Transverse colon (tissue), 4 donors: ENCODE measurements at regions not wholly inside any gene's neighbourhood (a gene's known extent, or its start where the extent isn't known, plus 50 kb on each side); places are given as distances from the start of the nearest gene placed in this dataset.

Source experiments
- DNase-seq: peaks from one replicate; pipeline ENCODE4 v3.0.0-alpha.2; 2019
- H3K27ac ChIP-seq, 4 donors: fragments of 200-600 bp; sonication (generic); 2 replicates each; pipeline ENCODE4 v1.5.1; 2016 to 2018; ENCODE audit warnings: inconsistent platforms in 4 of 4
- H3K27me3 ChIP-seq: fragments of 200-600 bp; sonication (generic); 2 replicates; pipeline ENCODE4 v1.5.1; 2017; ENCODE audit warnings: inconsistent platforms
- H3K36me3 ChIP-seq, 4 donors: fragments of 200-600 bp; sonication (generic); 2 replicates each; pipeline ENCODE4 v1.5.1; 2017 to 2019; ENCODE audit warnings: inconsistent platforms in 4 of 4
- H3K4me1 ChIP-seq, 4 donors: fragments of 200-600 bp; sonication (generic); 2 replicates each; pipeline ENCODE4 v1.5.1; 2017 to 2020; ENCODE audit warnings: inconsistent platforms in 4 of 4
- H3K4me3 ChIP-seq, 4 donors: fragments of 200-600 bp; sonication (generic); 1 replicate in 1 of 4; 2 replicates in 3 of 4; pipeline versions ENCODE4 v1.5.1 to v1.6.1; 2017 to 2019; ENCODE audit warnings: inconsistent platforms in 4 of 4
- H3K9me3 ChIP-seq, 2 donors: fragments of 200-600 bp; sonication (generic); 2 replicates each; pipeline ENCODE4 v1.5.1; 2017 to 2019; ENCODE audit warnings: inconsistent platforms in 2 of 2
- CTCF ChIP-seq, 5 experiments: fragments of 200-600 bp in 3 of 5; fragments of 450-650 bp in 2 of 5; sonication (generic) in 3 of 5; IDR thresholded peaks; 1 replicate in 2 of 5; 2 replicates in 3 of 5; pipeline ENCODE4 v1.5.1; 2016 to 2017; ENCODE audit warnings: antibody characterized with exemption in 5 of 5, inconsistent platforms in 3 of 5, mild to moderate bottlenecking in 2 of 5, moderate library complexity in 1 of 5
- EP300 ChIP-seq: sonication (generic); formaldehyde crosslinking; IDR thresholded peaks from one replicate; pipeline ENCODE4 v1.6.1; 2017; ENCODE audit warnings: antibody characterized with exemption, low read depth
- POLR2A ChIP-seq: fragments of 450-650 bp; IDR thresholded peaks from one replicate; pipeline ENCODE4 v1.6.1; 2016; ENCODE audit warnings: antibody characterized with exemption, mild to moderate bottlenecking, moderate library complexity
- POLR2AphosphoS5 ChIP-seq, 3 donors: sonication (generic); formaldehyde crosslinking; IDR thresholded peaks; one replicate each; pipeline ENCODE4 v1.6.1; 2016; ENCODE audit warnings: antibody characterized with exemption in 3 of 3
- WGBS, 2 donors: methylation state at CpG; one replicate each; pipeline ENCODE4 v1.1.5; 2018; ENCODE audit warnings: low coverage in 1 of 2; 5-methylcytosine and 5-hydroxymethylcytosine counted together
- in situ Hi-C, 4 donors: fragments of 200-750 bp; cut with MboI; loops; one replicate each; pipeline versions ENCODE4 v1.15.0 to v1.15.1; 2017; ENCODE audit warnings: low sequenced_read_pairs in 3 of 4, low pct_ligation_motif_present in 1 of 4, low pct_unique_long_range_greater_than_20kb in 1 of 4
- intact Hi-C: fragments of 100-400 bp; cut with DNase I; formaldehyde crosslinking; loops from one replicate; pipeline ENCODE4 v1.15.1; 2023; ENCODE audit warnings: low total_unique reads

- Histone ChIP-seq H3K4me1 (no peaks in the 10 kb centered on the region), H3K27ac (no peak overlapping the region), H3K27me3 (no peaks in the 10 kb centered on the region), H3K36me3 (no peaks in the 10 kb centered on the region), H3K9me3 (no peaks in the 10 kb centered on the region), H3K4me3 (no peak overlapping the region)
- no peak for DNase-seq
- intact Hi-C loops (no loop called here), in situ Hi-C loops (no loop called here)
- TF ChIP-seq POLR2AphosphoS5 (IDR thresholded peaks at IDR 0.05) (no peak), CTCF (IDR thresholded peaks at IDR 0.05) (no peak), POLR2A (no peak), EP300 (no peak)
These were observed 437.3 kb downstream of the DHX35 start for GRCh38 chr20:39399463-39399862.

DNA sequence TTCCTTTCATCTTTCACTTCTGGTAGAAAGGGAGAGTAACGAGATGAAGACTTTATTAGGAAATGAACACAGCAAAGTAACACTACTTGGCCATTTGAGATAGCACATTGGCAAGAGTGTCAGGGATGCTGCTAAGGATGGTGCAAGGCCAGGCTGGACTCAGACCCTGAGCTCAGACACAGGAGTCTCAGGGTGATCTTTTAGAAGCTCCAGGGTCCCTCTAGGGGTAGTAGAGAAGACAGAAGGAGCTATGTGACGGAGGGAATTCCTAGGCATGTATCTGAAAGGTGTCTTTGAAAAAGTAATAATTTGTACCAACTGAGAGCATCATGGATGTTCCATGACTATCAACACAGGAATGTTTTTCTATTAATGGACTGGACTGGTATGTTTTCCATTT lies 436.5 kb downstream of the DHX35 start:
- Histone ChIP-seq H3K9me3 (no peaks in the 10 kb centered on the region), H3K36me3 (no peaks in the 10 kb centered on the region), H3K27me3 (no peaks in the 10 kb centered on the region), H3K4me3 (no peak overlapping the region), H3K4me1 (no peaks in the 10 kb centered on the region), H3K27ac (no peak overlapping the region)
- in situ Hi-C loops = no loop called here
- intact Hi-C loops = no loop called here
- 64 to 81% methylated on average over 2 of the region's 2 CpGs for WGBS, 2 donors
- DNase-seq = no peak
- TF ChIP-seq POLR2A = no peak
- TF ChIP-seq EP300 = no peak
- no peak for TF ChIP-seq CTCF (IDR thresholded peaks at IDR 0.05)
- no peak for TF ChIP-seq POLR2AphosphoS5 (IDR thresholded peaks at IDR 0.05)

- no peaks in the 10 kb centered on the region for H3K36me3 ChIP-seq
- DNase-seq = no peak
- H3K4me1 ChIP-seq = no peaks in the 10 kb centered on the region
- no peaks in the 10 kb centered on the region for H3K27me3 ChIP-seq
- intact Hi-C loops (no loop called here), in situ Hi-C loops (no loop called here)
- WGBS, 2 donors = 92 to 97% methylated on average over 2 of the region's 2 CpGs
- no peak overlapping the region for H3K27ac ChIP-seq
- TF ChIP-seq POLR2A (no peak), EP300 (no peak), POLR2AphosphoS5 (IDR thresholded peaks at IDR 0.05) (no peak), CTCF (IDR thresholded peaks at IDR 0.05) (no peak)
- no peak overlapping the region for H3K4me3 ChIP-seq
- H3K9me3 ChIP-seq = no peaks in the 10 kb centered on the region
These were observed 435.5 kb downstream of the DHX35 start for GRCh38 chr20:39397646-39398045.

GRCh38 chr20:39395478-39396291 lies 433.5 kb downstream of the DHX35 start:
- Histone ChIP-seq H3K27ac (no peak overlapping the region), H3K27me3 (no peaks in the 10 kb centered on the region), H3K9me3 (no peaks in the 10 kb centered on the region), H3K36me3 (no peaks in the 10 kb centered on the region), H3K4me1 (no peaks in the 10 kb centered on the region), H3K4me3 (no peak overlapping the region)
- in situ Hi-C loops (no loop called here), intact Hi-C loops (no loop called here)
- no peak for DNase-seq
- WGBS, 2 donors = 81 to 88% methylated on average over 8 to 9 of the region's 9 CpGs
- TF ChIP-seq CTCF (IDR thresholded peaks at IDR 0.05) (no peak), POLR2AphosphoS5 (IDR thresholded peaks at IDR 0.05) (no peak), POLR2A (no peak), EP300 (no peak)
